A549 (cell line): ENCODE measurements at regions not wholly inside any gene's neighbourhood (a gene's known extent, or its start where the extent isn't known, plus 50 kb on each side); places are given as distances from the start of the nearest gene placed in this dataset.

Experiments used
- ATAC-seq, 2 experiments: fragments of 200-7000 bp in 1 of 2; fragments of >200 bp in 1 of 2; cut with Nextera tagmentation in 1 of 2; cut with Tn5 transposase in 1 of 2; 3 replicates each; pipeline versions ENCODE4 v1.8.0 to v1.9.1; 2018 to 2020; ENCODE audit warnings: mild to moderate bottlenecking in 1 of 2, moderate library complexity in 1 of 2
- CTCF ChIA-PET: fragments of 300-600 bp; sonication (Branson Sonifier 250); formaldehyde crosslinking; extraction: SDS; loops from one replicate; lab custom pipeline; 2021; ENCODE audit warnings: antibody characterized with exemption, inconsistent platforms; lab: Yijun Ruan, JAX
- POLR2A ChIA-PET: fragments of 350-600 bp; formaldehyde crosslinking; extraction: SDS; loops from one replicate; lab custom pipeline; 2021; ENCODE audit warnings: antibody characterized with exemption, inconsistent platforms; lab: Yijun Ruan, JAX
- DNase-seq, 2 experiments: peaks; one replicate each; pipeline versions ENCODE4 v3.0.0 to v3.0.0-alpha.2; 2011 to 2016; ENCODE audit warnings: low read depth in 1 of 2, low spot score in 1 of 2
- FAIRE-seq: peaks from 2 replicates; lab custom pipeline; 2011; peaks lifted over from hg19 to GRCh38; lab: Jason Lieb, UNC
- H3K27ac ChIP-seq, 2 experiments: fragments of >200 bp; sonication (Bioruptor Twin); formaldehyde crosslinking; 3 replicates each; pipeline ENCODE4 v1.5.1; 2016 to 2017
- H3K4me1 ChIP-seq: fragments of >200 bp; sonication (Bioruptor Twin); formaldehyde crosslinking; 3 replicates; pipeline ENCODE4 v1.6.1; 2016
- H3K4me2 ChIP-seq: fragments of >200 bp; sonication (Bioruptor Twin); formaldehyde crosslinking; 3 replicates; pipeline ENCODE4 v1.6.1; 2016
- H3K4me3 ChIP-seq: fragments of >200 bp; sonication (Bioruptor Twin); formaldehyde crosslinking; 3 replicates; pipeline ENCODE4 v1.5.1; 2016
- H3K9me3 ChIP-seq: fragments of >200 bp; sonication (Bioruptor Twin); formaldehyde crosslinking; 3 replicates; pipeline ENCODE4 v1.6.1; 2016
- CBX2 ChIP-seq: fragments of 200-600 bp; sonication (generic); IDR thresholded peaks from 2 replicates; pipeline ENCODE4 v1.6.1; 2016; ENCODE audit warnings: low read depth, mild to moderate bottlenecking, borderline replicate concordance
- CHD2 ChIP-seq: fragments of 150-350 bp; IDR thresholded peaks from 2 replicates; pipeline ENCODE4 v1.6.1; 2014; ENCODE audit warnings: low read length; ENCODE audit not compliant: partially characterized antibody
- CHD4 ChIP-seq: fragments of 200-600 bp; sonication (generic); IDR thresholded peaks from 2 replicates; pipeline ENCODE4 v1.6.1; 2016; ENCODE audit warnings: antibody characterized with exemption, mild to moderate bottlenecking, borderline replicate concordance
- CTCF ChIP-seq: fragments of >200 bp; sonication (Bioruptor Twin); formaldehyde crosslinking; IDR thresholded peaks from 3 replicates; pipeline ENCODE4 v1.5.1; 2016
- ELK1 ChIP-seq: fragments of 150-350 bp; IDR thresholded peaks from 2 replicates; pipeline ENCODE4 v1.6.1; 2014; ENCODE audit warnings: low read depth, mild to moderate bottlenecking, low read length
- EP300 ChIP-seq, 2 experiments: fragments of >200 bp; sonication (Bioruptor Twin); formaldehyde crosslinking; IDR thresholded peaks; 2 replicates in 1 of 2; 3 replicates in 1 of 2; pipeline ENCODE4 v1.6.1; 2016 to 2017
- HEYL ChIP-seq: fragments of 250-450 bp; sonication (Bioruptor Pico); IDR thresholded peaks from 2 replicates; pipeline ENCODE4 v1.8.0; 2021; ENCODE audit warnings: mild to moderate bottlenecking, moderate library complexity
- HOXB5 ChIP-seq: fragments of 250-450 bp; sonication (Bioruptor Pico); IDR thresholded peaks from 2 replicates; pipeline ENCODE4 v1.5.0; 2020; ENCODE audit warnings: mild to moderate bottlenecking, moderate library complexity
- JUN ChIP-seq, 2 experiments: fragments of >200 bp; sonication (Bioruptor Twin); formaldehyde crosslinking; IDR thresholded peaks; 2 replicates in 1 of 2; 3 replicates in 1 of 2; pipeline ENCODE4 v1.6.1; 2016 to 2017
- JUNB ChIP-seq: fragments of >200 bp; sonication (Bioruptor Twin); formaldehyde crosslinking; IDR thresholded peaks from 2 replicates; pipeline ENCODE4 v1.6.1; 2016
- MAFK ChIP-seq: fragments of 450-650 bp; IDR thresholded peaks from 2 replicates; pipeline ENCODE4 v1.6.1; 2014; ENCODE audit not compliant: partially characterized antibody
- MAZ ChIP-seq: fragments of 150-350 bp; IDR thresholded peaks from 2 replicates; pipeline ENCODE4 v1.6.1; 2014; ENCODE audit warnings: antibody characterized with exemption, low read depth, low read length, borderline replicate concordance
- MYC ChIP-seq: IDR thresholded peaks from 2 replicates; pipeline ENCODE4 v1.6.1; 2012; ENCODE audit warnings: mild to moderate bottlenecking, inconsistent platforms, low read length, improper control_type of control experiment, borderline replicate concordance
- NFE2L2 ChIP-seq: fragments of 150-350 bp; conservative IDR thresholded peaks from 2 replicates; pipeline ENCODE4 v1.6.1; 2014; ENCODE audit warnings: low read length
- POLR2AphosphoS2 ChIP-seq: conservative IDR thresholded peaks from 2 replicates; pipeline ENCODE4 v1.6.1; 2012; ENCODE audit warnings: low read length, improper control_type of control experiment, inconsistent platforms
- RCOR1 ChIP-seq: fragments of 150-350 bp; IDR thresholded peaks from 2 replicates; pipeline ENCODE4 v1.6.1; 2014; ENCODE audit warnings: antibody characterized with exemption, low read length, low read depth
- REST ChIP-seq: fragments of 200-600 bp; sonication (generic); IDR thresholded peaks from 2 replicates; pipeline ENCODE4 v1.6.1; 2016; ENCODE audit warnings: antibody characterized with exemption, mild to moderate bottlenecking, moderate library complexity
- RNF2 ChIP-seq: fragments of 200-600 bp; sonication (generic); IDR thresholded peaks from 2 replicates; pipeline ENCODE4 v1.6.1; 2016; ENCODE audit warnings: low read depth, mild to moderate bottlenecking, antibody characterized with exemption, moderate library complexity, borderline replicate concordance
- TFCP2L1 ChIP-seq: fragments of 250-450 bp; sonication (Bioruptor Pico); IDR thresholded peaks from 2 replicates; pipeline ENCODE4 v1.5.0; 2021; ENCODE audit warnings: mild to moderate bottlenecking
- ZC3H11A ChIP-seq: fragments of 450-650 bp; IDR thresholded peaks from 2 replicates; pipeline ENCODE4 v1.6.1; 2014; ENCODE audit warnings: antibody characterized with exemption, mild to moderate bottlenecking
- ZNF302 ChIP-seq: fragments of 250-450 bp; sonication (Bioruptor Pico); IDR thresholded peaks from 2 replicates; pipeline ENCODE4 v1.9.0; 2021; ENCODE audit warnings: inconsistent platforms, mild to moderate bottlenecking, moderate library complexity
- WGBS: methylation state at CpG from one replicate; pipeline ENCODE4 v1.1.6; 2017; ENCODE audit errors: missing lambda C conversion rate; 5-methylcytosine and 5-hydroxymethylcytosine counted together

- CTCF ChIA-PET: no interaction called here
- 9% methylated on average over 7 of the region's 7 CpGs for WGBS
- H3K27ac ChIP-seq: no peak overlapping the region
- FAIRE-seq (no peak), ATAC-seq (no peak), DNase-seq (no peak)
- POLR2A ChIA-PET: no interaction called here
- no peak overlapping the region for H3K4me3 ChIP-seq
- TF ChIP-seq RNF2: no peak
- TF ChIP-seq HOXB5 (CRISPR knock-in tag): no peak
- TF ChIP-seq JUNB: no peak
- no peak for TF ChIP-seq CHD2
- no peak for TF ChIP-seq CHD4
- no peak for TF ChIP-seq MAFK
- TF ChIP-seq NFE2L2: no peak
- TF ChIP-seq CBX2: no peak
- TF ChIP-seq EP300 (IDR thresholded peaks at IDR 0.05): no peak
- H3K4me1 ChIP-seq: no peaks in the 10 kb centered on the region
- no peaks in the 10 kb centered on the region for H3K9me3 ChIP-seq
- H3K4me2 ChIP-seq: no peak overlapping the region
Measured at GRCh38 chr2:129755786-129756185, 223.7 kb upstream of the RAB6C start.

- no peak for DNase-seq
- Histone ChIP-seq H3K27ac (no peak overlapping the region), H3K4me1 (no peaks in the 10 kb centered on the region), H3K4me3 (no peak overlapping the region), H3K9me3 (no peaks in the 10 kb centered on the region), H3K4me2 (no peak overlapping the region)
- TF ChIP-seq TFCP2L1 (no peak), RCOR1 (no peak), HEYL (no peak), MAZ (no peak), JUN (IDR thresholded peaks at IDR 0.05) (no peak), POLR2AphosphoS2 (no peak), ZC3H11A (no peak), ELK1 (no peak), JUNB (no peak), MYC (no peak), CTCF (no peak), ZNF302 (CRISPR knock-in tag) (no peak), REST (no peak)
- WGBS: 18% methylated on average over 7 of the region's 7 CpGs
- CTCF ChIA-PET: no interaction called here
- no peak for ATAC-seq
- POLR2A ChIA-PET: no interaction called here
- no peak for FAIRE-seq
Measured at GRCh38 chr2:129756276-129756675, 223.2 kb upstream of the RAB6C start.
